Activated naive CD8-positive, alpha-beta T cell treated with anti-CD3 and anti-CD28 coated beads, Interleukin-2, amount 50 U/mL, for 24 hours (primary cell): ENCODE measurements at regions not wholly inside any gene's neighbourhood (a gene's known extent, or its start where the extent isn't known, plus 50 kb on each side); places are given as distances from the start of the nearest gene placed in this dataset.
"Not testable (repeated sequence)": the region's sequence is repeated elsewhere in the genome, so short reads cannot be mapped to it uniquely, and the experiment has no call there.

Experiments used
- ATAC-seq: fragments of 150-1000 bp; cut with Tn5 transposase; one replicate; pipeline ENCODE4 v1.10.0; 2021
- DNase-seq: peaks from one replicate; pipeline ENCODE4 v3.0.0; 2021
- H3K27ac Mint-ChIP-seq: one replicate; pipeline ENCODE4 v1.8.0; 2021; ENCODE audit warnings: mild to moderate bottlenecking, mixed read lengths
- H3K27me3 Mint-ChIP-seq: one replicate; pipeline ENCODE4 v1.8.0; 2021; ENCODE audit warnings: mixed read lengths
- H3K36me3 Mint-ChIP-seq: one replicate; pipeline ENCODE4 v1.8.0; 2021; ENCODE audit warnings: low read depth, mixed read lengths
- H3K4me1 Mint-ChIP-seq: one replicate; pipeline ENCODE4 v1.8.0; 2021; ENCODE audit warnings: mixed read lengths
- H3K4me3 Mint-ChIP-seq: one replicate; pipeline ENCODE4 v1.8.0; 2021; ENCODE audit warnings: mild to moderate bottlenecking, moderate library complexity, mixed read lengths
- H3K9me3 Mint-ChIP-seq: one replicate; pipeline ENCODE4 v1.8.0; 2021; ENCODE audit warnings: mixed read lengths

- DNase-seq, H3K27me3 Mint-ChIP-seq, H3K27ac Mint-ChIP-seq, H3K36me3 Mint-ChIP-seq, H3K4me3 Mint-ChIP-seq, H3K9me3 Mint-ChIP-seq, ATAC-seq, H3K4me1 Mint-ChIP-seq: not testable (repeated sequence)
Measured at GRCh38 chr1:234808459-234808858, 198.5 kb upstream of the IRF2BP2 start.

GRCh38 chr1:234807705-234808104, 197.7 kb upstream of the IRF2BP2 start:
- H3K27me3 Mint-ChIP-seq, DNase-seq, H3K36me3 Mint-ChIP-seq, H3K4me1 Mint-ChIP-seq, H3K27ac Mint-ChIP-seq, H3K9me3 Mint-ChIP-seq, H3K4me3 Mint-ChIP-seq, ATAC-seq: not testable (repeated sequence)

- H3K9me3 Mint-ChIP-seq: not testable (repeated sequence)
Measured at GRCh38 chr1:234802586-234802985, 192.6 kb upstream of the IRF2BP2 start.

GRCh38 chr1:234801636-234802035, 191.7 kb upstream of the IRF2BP2 start:
- H3K9me3 Mint-ChIP-seq, ATAC-seq, H3K27ac Mint-ChIP-seq, H3K27me3 Mint-ChIP-seq, DNase-seq, H3K4me1 Mint-ChIP-seq, H3K36me3 Mint-ChIP-seq, H3K4me3 Mint-ChIP-seq: not testable (repeated sequence)

More at GRCh38 chr1:234802586-234802985, 192.6 kb upstream of the IRF2BP2 start:
- not testable (repeated sequence) for H3K4me1 Mint-ChIP-seq, DNase-seq, H3K27ac Mint-ChIP-seq, H3K36me3 Mint-ChIP-seq, H3K4me3 Mint-ChIP-seq, ATAC-seq, H3K27me3 Mint-ChIP-seq

- H3K27ac Mint-ChIP-seq, ATAC-seq, H3K9me3 Mint-ChIP-seq, DNase-seq, H3K27me3 Mint-ChIP-seq, H3K4me1 Mint-ChIP-seq, H3K4me3 Mint-ChIP-seq, H3K36me3 Mint-ChIP-seq: not testable (repeated sequence)
Measured at GRCh38 chr1:234801147-234801546, 191.2 kb upstream of the IRF2BP2 start.

- not testable (repeated sequence) for ATAC-seq, H3K27ac Mint-ChIP-seq, DNase-seq, H3K4me1 Mint-ChIP-seq, H3K36me3 Mint-ChIP-seq, H3K27me3 Mint-ChIP-seq, H3K9me3 Mint-ChIP-seq, H3K4me3 Mint-ChIP-seq
Measured at GRCh38 chr1:234800563-234800962, 190.6 kb upstream of the IRF2BP2 start.

GRCh38 chr1:234799021-234799689, 189.2 kb upstream of the IRF2BP2 start:
- not testable (repeated sequence) for H3K27ac Mint-ChIP-seq, ATAC-seq, H3K36me3 Mint-ChIP-seq, H3K4me3 Mint-ChIP-seq, DNase-seq, H3K27me3 Mint-ChIP-seq, H3K9me3 Mint-ChIP-seq, H3K4me1 Mint-ChIP-seq

- not testable (repeated sequence) for H3K4me1 Mint-ChIP-seq, H3K36me3 Mint-ChIP-seq, ATAC-seq, H3K27ac Mint-ChIP-seq, DNase-seq, H3K4me3 Mint-ChIP-seq, H3K27me3 Mint-ChIP-seq, H3K9me3 Mint-ChIP-seq
Measured at GRCh38 chr1:234797216-234797615, 187.2 kb upstream of the IRF2BP2 start.

- not testable (repeated sequence) for H3K27me3 Mint-ChIP-seq, H3K9me3 Mint-ChIP-seq, H3K27ac Mint-ChIP-seq, H3K4me3 Mint-ChIP-seq, ATAC-seq, H3K4me1 Mint-ChIP-seq, DNase-seq, H3K36me3 Mint-ChIP-seq
Measured at GRCh38 chr1:234796438-234796792, 186.4 kb upstream of the IRF2BP2 start.

- not testable (repeated sequence) for DNase-seq, H3K4me3 Mint-ChIP-seq, H3K27ac Mint-ChIP-seq, H3K36me3 Mint-ChIP-seq, H3K9me3 Mint-ChIP-seq, H3K27me3 Mint-ChIP-seq, H3K4me1 Mint-ChIP-seq, ATAC-seq
Measured at GRCh38 chr1:234795711-234796437, 185.9 kb upstream of the IRF2BP2 start.

- H3K36me3 Mint-ChIP-seq, H3K27ac Mint-ChIP-seq, H3K27me3 Mint-ChIP-seq, ATAC-seq, H3K4me1 Mint-ChIP-seq, DNase-seq, H3K4me3 Mint-ChIP-seq, H3K9me3 Mint-ChIP-seq: not testable (repeated sequence)
Measured at GRCh38 chr1:234795007-234795406, 185.0 kb upstream of the IRF2BP2 start.

- H3K27ac Mint-ChIP-seq, H3K4me3 Mint-ChIP-seq, H3K4me1 Mint-ChIP-seq, DNase-seq, H3K9me3 Mint-ChIP-seq, ATAC-seq, H3K27me3 Mint-ChIP-seq, H3K36me3 Mint-ChIP-seq: not testable (repeated sequence)
Measured at GRCh38 chr1:234794452-234794851, 184.5 kb upstream of the IRF2BP2 start.

- not testable (repeated sequence) for H3K9me3 Mint-ChIP-seq, H3K27me3 Mint-ChIP-seq, H3K27ac Mint-ChIP-seq, ATAC-seq, H3K36me3 Mint-ChIP-seq, DNase-seq, H3K4me1 Mint-ChIP-seq, H3K4me3 Mint-ChIP-seq
Measured at GRCh38 chr1:234793924-234794323, 183.9 kb upstream of the IRF2BP2 start.

- DNase-seq, ATAC-seq: not testable (repeated sequence)
Measured at GRCh38 chr1:234792221-234792864, 182.4 kb upstream of the IRF2BP2 start.

GRCh38 chr1:234791615-234792014, 181.6 kb upstream of the IRF2BP2 start:
- not testable (repeated sequence) for H3K27ac Mint-ChIP-seq, DNase-seq, H3K27me3 Mint-ChIP-seq, H3K9me3 Mint-ChIP-seq, ATAC-seq, H3K4me1 Mint-ChIP-seq, H3K4me3 Mint-ChIP-seq, H3K36me3 Mint-ChIP-seq

More at GRCh38 chr1:234792221-234792864, 182.4 kb upstream of the IRF2BP2 start:
- not testable (repeated sequence) for H3K27me3 Mint-ChIP-seq, H3K4me3 Mint-ChIP-seq, H3K9me3 Mint-ChIP-seq, H3K36me3 Mint-ChIP-seq, H3K27ac Mint-ChIP-seq, H3K4me1 Mint-ChIP-seq
